Natural killer cell (primary cell): ENCODE measurements at regions not wholly inside any gene's neighbourhood (a gene's known extent, or its start where the extent isn't known, plus 50 kb on each side); places are given as distances from the start of the nearest gene placed in this dataset.

ENCODE experiments used
- ATAC-seq, 3 donors: fragments of 150-1000 bp in 2 of 3; fragments of 200-7000 bp in 1 of 3; cut with Tn5 transposase; 1 replicate in 1 of 3; 2 replicates in 2 of 3; pipeline ENCODE4 v1.10.0; 2021; ENCODE audit warnings: mild to moderate bottlenecking in 2 of 3, moderate library complexity in 2 of 3
- DNase-seq, 2 donors: peaks; one replicate each; pipeline versions ENCODE4 v3.0.0 to v3.0.0-alpha.2; 2013 to 2021; ENCODE audit warnings: mixed read lengths in 1 of 2
- H3K27ac ChIP-seq: one replicate; pipeline ENCODE4 v1.5.1; 2013; ENCODE audit warnings: mild to moderate bottlenecking, low read length
- H3K27me3 ChIP-seq: one replicate; pipeline ENCODE4 v1.6.1; 2013; ENCODE audit warnings: low read length; ENCODE audit not compliant: control insufficient read depth, insufficient read depth
- H3K36me3 ChIP-seq: one replicate; pipeline ENCODE4 v1.6.1; 2013; ENCODE audit warnings: low read length; ENCODE audit not compliant: control insufficient read depth, insufficient read depth
- H3K4me1 ChIP-seq: one replicate; pipeline ENCODE4 v1.6.1; 2013; ENCODE audit warnings: low read length; ENCODE audit not compliant: control insufficient read depth, insufficient read depth
- H3K4me3 ChIP-seq: one replicate; pipeline ENCODE4 v1.5.1; 2013; ENCODE audit warnings: low read length
- H3K9me3 ChIP-seq: one replicate; pipeline ENCODE4 v1.6.1; 2013; ENCODE audit warnings: low read length; ENCODE audit not compliant: control insufficient read depth, insufficient read depth
- H3K27ac Mint-ChIP-seq, 2 donors: one replicate each; pipeline ENCODE4 v1.8.0; 2022; ENCODE audit warnings: mild to moderate bottlenecking in 2 of 2, mixed read lengths in 2 of 2, moderate library complexity in 1 of 2
- H3K27me3 Mint-ChIP-seq, 2 donors: one replicate each; pipeline ENCODE4 v1.8.0; 2022; ENCODE audit warnings: low read depth in 2 of 2, mixed read lengths in 2 of 2
- H3K36me3 Mint-ChIP-seq: one replicate; pipeline ENCODE4 v1.8.0; 2022; ENCODE audit warnings: mixed read lengths
- H3K4me1 Mint-ChIP-seq, 2 donors: one replicate each; pipeline ENCODE4 v1.8.0; 2022; ENCODE audit warnings: mixed read lengths in 2 of 2
- H3K4me3 Mint-ChIP-seq: one replicate; pipeline ENCODE4 v1.8.0; 2022; ENCODE audit warnings: mild to moderate bottlenecking, moderate library complexity, mixed read lengths
- H3K9me3 Mint-ChIP-seq, 2 donors: one replicate each; pipeline ENCODE4 v1.8.0; 2022; ENCODE audit warnings: mixed read lengths in 2 of 2
- CTCF ChIP-seq: fragments of 200-600 bp; IDR thresholded peaks from one replicate; pipeline ENCODE4 v1.8.0; 2022; ENCODE audit warnings: antibody characterized with exemption
- WGBS: methylation state at CpG from one replicate; pipeline ENCODE4 v1.1.7; 2013; ENCODE audit warnings: missing lambda C conversion rate; ENCODE audit not compliant: insufficient coverage; 5-methylcytosine and 5-hydroxymethylcytosine counted together
- intact Hi-C: fragments of 100-400 bp; cut with micrococcal nuclease; formaldehyde crosslinking; loops from one replicate; pipeline ENCODE4 v1.14.2; 2022

DNA sequence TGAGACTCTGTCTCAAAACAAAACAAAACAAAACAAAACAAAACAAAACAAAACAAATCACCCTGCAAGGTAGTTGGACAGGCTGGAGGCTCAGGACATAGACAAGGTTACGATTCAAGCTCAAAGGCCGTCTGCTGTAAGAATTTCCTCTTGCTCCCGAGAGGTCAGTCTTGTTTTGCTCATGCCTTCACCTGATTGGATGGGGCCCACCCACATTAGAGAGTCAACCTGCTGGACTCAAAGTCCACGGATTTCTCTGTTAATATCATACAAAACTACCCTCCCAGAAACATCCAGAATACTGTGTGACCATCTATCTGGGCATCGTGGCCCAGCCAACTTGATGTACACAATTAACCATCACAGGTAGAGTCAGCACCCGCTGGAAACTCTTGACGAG is 330.0 kb upstream of the EEF2KMT start:
- DNase-seq (no peak), ATAC-seq (no peak)
- Mint-ChIP-seq H3K4me3 (no peak overlapping the region), H3K9me3 (no peaks in the 10 kb centered on the region), H3K4me1 (no peaks in the 10 kb centered on the region), H3K27me3 (peaks cover 4 to 7% of the 10 kb centered on the region in 2 donors), H3K36me3 (no peaks in the 10 kb centered on the region), H3K27ac (no peak overlapping the region)
- Histone ChIP-seq H3K9me3 (no peaks in the 10 kb centered on the region), H3K27ac (no peak overlapping the region), H3K27me3 (no peaks in the 10 kb centered on the region), H3K4me1 (no peaks in the 10 kb centered on the region), H3K36me3 (no peaks in the 10 kb centered on the region), H3K4me3 (no peak overlapping the region)
- intact Hi-C loops: no loop called here
- 81% methylated on average over 7 of the region's 7 CpGs for WGBS
- TF ChIP-seq CTCF: no peak

DNA sequence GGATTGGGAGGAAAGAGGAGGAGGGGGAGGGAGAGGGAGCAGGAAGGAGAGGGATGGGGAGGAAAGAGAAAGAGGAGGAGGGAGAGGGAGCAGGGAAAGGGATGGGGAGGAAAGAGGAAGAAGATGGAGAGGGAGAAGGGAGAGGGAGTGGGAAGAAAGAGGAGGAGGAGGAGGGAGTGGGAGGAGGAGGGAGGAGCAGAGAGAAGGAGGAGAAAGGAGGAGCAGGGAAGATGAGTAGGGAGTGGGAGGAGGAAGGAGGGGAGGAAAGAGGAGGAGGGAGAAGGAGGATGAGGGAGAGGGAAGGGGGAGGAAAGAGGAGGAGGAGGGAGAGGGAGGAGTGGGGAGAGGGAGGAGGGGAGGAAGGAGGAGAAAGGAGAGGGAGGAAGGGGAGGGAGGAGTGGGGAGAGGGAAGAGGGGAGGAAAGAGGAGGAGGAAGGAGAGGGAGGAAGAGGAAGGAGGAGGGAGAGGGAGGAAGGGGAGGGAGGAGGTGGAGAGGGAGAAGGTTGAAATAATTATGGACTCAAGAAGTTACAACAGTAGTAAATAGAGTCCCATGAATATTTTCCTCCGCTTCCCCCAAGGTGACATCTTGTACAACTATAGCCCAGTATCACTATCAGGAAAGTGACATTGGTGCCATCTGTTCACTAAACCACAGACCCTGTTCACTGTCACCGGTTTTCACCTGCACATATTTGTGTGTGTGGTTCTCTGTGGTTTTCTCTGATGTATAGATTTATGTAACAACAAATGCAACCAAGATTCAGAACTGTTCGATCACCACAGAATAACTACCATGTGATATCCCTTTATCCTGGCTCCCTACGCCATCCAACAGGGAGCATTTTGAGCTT is 325.3 kb upstream of the EEF2KMT start:
- Mint-ChIP-seq H3K27ac (no peak overlapping the region), H3K36me3 (no peaks in the 10 kb centered on the region), H3K9me3 (no peaks in the 10 kb centered on the region), H3K27me3 (peaks cover 0 to 4% of the 10 kb centered on the region in 2 donors), H3K4me1 (no peaks in the 10 kb centered on the region), H3K4me3 (no peak overlapping the region)
- 88% methylated on average over 2 of the region's 4 CpGs for WGBS
- Histone ChIP-seq H3K27me3 (no peaks in the 10 kb centered on the region), H3K36me3 (no peaks in the 10 kb centered on the region), H3K27ac (no peak overlapping the region), H3K4me3 (no peak overlapping the region), H3K9me3 (no peaks in the 10 kb centered on the region), H3K4me1 (no peaks in the 10 kb centered on the region)
- intact Hi-C loops: no loop called here
- DNase-seq (no peak), ATAC-seq (no peak)
- no peak for TF ChIP-seq CTCF

- no peaks in the 10 kb centered on the region for H3K4me1 Mint-ChIP-seq
- no peak for ATAC-seq
- no peak overlapping the region for H3K4me3 Mint-ChIP-seq
- H3K27me3 ChIP-seq: no peaks in the 10 kb centered on the region
- no peaks in the 10 kb centered on the region for H3K4me1 ChIP-seq
- H3K9me3 Mint-ChIP-seq: no peaks in the 10 kb centered on the region
- no peak for DNase-seq
- intact Hi-C loops: no loop called here
- peaks cover under 1 to 4% of the 10 kb centered on the region in 2 donors for H3K27me3 Mint-ChIP-seq
- H3K27ac Mint-ChIP-seq: no peak overlapping the region
- no peak for TF ChIP-seq CTCF
- no peak overlapping the region for H3K4me3 ChIP-seq
- H3K9me3 ChIP-seq: no peaks in the 10 kb centered on the region
- 50% methylated on average over 2 of the region's 3 CpGs for WGBS
- no peaks in the 10 kb centered on the region for H3K36me3 Mint-ChIP-seq
- no peaks in the 10 kb centered on the region for H3K36me3 ChIP-seq
- H3K27ac ChIP-seq: no peak overlapping the region
These were observed 324.5 kb upstream of the EEF2KMT start for GRCh38 chr16:5422047-5422446.

DNA sequence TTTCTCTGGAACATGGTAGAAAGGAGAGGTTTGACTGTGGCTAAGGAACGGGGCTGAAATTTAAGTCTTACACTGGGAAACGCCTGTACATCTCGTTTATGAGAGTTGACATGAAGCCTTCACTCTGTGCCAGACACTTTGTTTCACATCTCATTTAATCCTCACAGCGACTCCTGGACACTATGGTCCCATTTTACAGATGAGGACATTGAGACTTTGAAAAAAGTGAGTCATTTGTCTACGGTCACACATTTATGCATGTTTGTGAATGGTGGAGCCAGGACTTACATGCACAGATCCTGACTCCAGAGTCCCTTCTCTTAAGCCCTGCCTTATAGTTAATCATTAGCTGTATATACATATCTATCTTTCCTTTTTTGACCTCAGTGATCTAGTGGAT is 318.4 kb upstream of the EEF2KMT start:
- Histone ChIP-seq H3K4me3 (no peak overlapping the region), H3K27ac (no peak overlapping the region), H3K27me3 (no peaks in the 10 kb centered on the region), H3K9me3 (no peaks in the 10 kb centered on the region), H3K4me1 (no peaks in the 10 kb centered on the region), H3K36me3 (no peaks in the 10 kb centered on the region)
- Mint-ChIP-seq H3K4me3 (no peak overlapping the region), H3K9me3 (no peaks in the 10 kb centered on the region), H3K36me3 (no peaks in the 10 kb centered on the region), H3K4me1 (no peaks in the 10 kb centered on the region), H3K27ac (no peak overlapping the region), H3K27me3 (peaks cover 9% of the 10 kb centered on the region in 2 donors)
- no peak for TF ChIP-seq CTCF
- DNase-seq: no peak
- 63% methylated on average over 5 of the region's 5 CpGs for WGBS
- intact Hi-C loops: no loop called here
- ATAC-seq: no peak
